D341Med (cell line): ENCODE measurements at regions not wholly inside any gene's neighbourhood (a gene's known extent, or its start where the extent isn't known, plus 50 kb on each side); places are given as distances from the start of the nearest gene placed in this dataset.
"Not testable (repeated sequence)": the region's sequence is repeated elsewhere in the genome, so short reads cannot be mapped to it uniquely, and the experiment has no call there.

Source experiments
- DNase-seq: peaks from one replicate; pipeline ENCODE4 v3.0.0; 2012; ENCODE audit warnings: low spot score

GRCh38 chr20:12466915-12467314 is 541.9 kb upstream of the SPTLC3 start:
- DNase-seq, result no peak

GRCh38 chr20:12467758-12468157 is 541.0 kb upstream of the SPTLC3 start:
- DNase-seq, result no peak

GRCh38 chr20:12482661-12483060 is 526.1 kb upstream of the SPTLC3 start:
- DNase-seq, result no peak

- no peak for DNase-seq
Observed at GRCh38 chr20:12502443-12502842, 506.3 kb upstream of the SPTLC3 start.

- DNase-seq, result no peak
Observed at GRCh38 chr20:12504779-12505178, 504.0 kb upstream of the SPTLC3 start.

GRCh38 chr20:12511499-12511898 is 497.3 kb upstream of the SPTLC3 start:
- DNase-seq, result no peak

- no peak for DNase-seq
Observed at GRCh38 chr20:12512755-12513154, 496.0 kb upstream of the SPTLC3 start.

GRCh38 chr20:12528104-12528503 is 480.7 kb upstream of the SPTLC3 start:
- no peak for DNase-seq

- DNase-seq, result no peak
Observed at GRCh38 chr20:12528591-12529041, 480.2 kb upstream of the SPTLC3 start.

- DNase-seq, result no peak
Observed at GRCh38 chr20:12531626-12532025, 477.1 kb upstream of the SPTLC3 start.

- no peak for DNase-seq
Observed at GRCh38 chr20:12535316-12535715, 473.5 kb upstream of the SPTLC3 start.

- DNase-seq, result no peak
Observed at GRCh38 chr20:12535770-12536169, 473.0 kb upstream of the SPTLC3 start.

- DNase-seq, result no peak
Observed at GRCh38 chr20:12554426-12554825, 454.3 kb upstream of the SPTLC3 start.

- no peak for DNase-seq
Observed at GRCh38 chr20:12555369-12555768, 453.4 kb upstream of the SPTLC3 start.

GRCh38 chr20:12555849-12556248 is 452.9 kb upstream of the SPTLC3 start:
- not testable (repeated sequence) for DNase-seq

- DNase-seq, result no peak
Observed at GRCh38 chr20:12557224-12557623, 451.5 kb upstream of the SPTLC3 start.

GRCh38 chr20:12564979-12565378 is 443.8 kb upstream of the SPTLC3 start:
- DNase-seq, result no peak

GRCh38 chr20:12566596-12566995 is 442.2 kb upstream of the SPTLC3 start:
- DNase-seq, result no peak

GRCh38 chr20:12570371-12570770 is 438.4 kb upstream of the SPTLC3 start:
- DNase-seq, result no peak

GRCh38 chr20:12573442-12573841 is 435.3 kb upstream of the SPTLC3 start:
- no peak for DNase-seq

GRCh38 chr20:12575352-12576095 is 433.2 kb upstream of the SPTLC3 start:
- no peak for DNase-seq

- no peak for DNase-seq
Observed at GRCh38 chr20:12577213-12577612, 431.6 kb upstream of the SPTLC3 start.

GRCh38 chr20:12581644-12582289 is 427.0 kb upstream of the SPTLC3 start:
- no peak for DNase-seq

GRCh38 chr20:12582710-12583109 is 426.1 kb upstream of the SPTLC3 start:
- DNase-seq, result not testable (repeated sequence)
